ENCODE measurements at regions not wholly inside any gene's neighbourhood (a gene's known extent, or its start where the extent isn't known, plus 50 kb on each side); places are given as distances from the start of the nearest gene placed in this dataset.

DNA sequence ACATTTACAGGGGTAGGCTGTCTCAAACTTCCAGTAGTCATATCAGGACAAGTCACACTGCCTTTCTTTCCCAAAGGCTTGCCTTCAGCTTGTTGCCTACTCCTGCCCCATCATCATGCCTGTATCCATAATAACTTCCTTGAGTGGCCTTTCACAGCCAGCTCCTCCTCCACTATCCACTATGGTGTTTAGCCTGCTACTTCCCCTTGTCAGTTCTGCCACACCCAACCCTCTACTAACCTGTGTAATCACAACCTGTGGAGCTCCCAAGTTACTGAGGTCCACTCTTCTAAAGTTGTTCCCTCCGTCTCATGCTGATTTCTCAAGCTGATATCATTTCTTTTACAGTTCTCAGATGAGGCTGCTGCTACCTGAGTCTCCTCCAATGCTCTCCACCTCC lies 159.9 kb downstream of the BMP4 start:
- TF ChIP-seq EP300 (IDR thresholded peaks at IDR 0.05) = no peak
- no peaks in the 10 kb centered on the region for H3K4me1 ChIP-seq (ENCODE audit: insufficient read depth)
- no peaks in the 10 kb centered on the region for H3K36me3 ChIP-seq
- no peak overlapping the region for H3K4me3 ChIP-seq
- H3K27ac ChIP-seq = no peak overlapping the region
- WGBS, 3 donors = 91 to 100% (median 100%) methylated on average over 1 of the region's 1 CpG
- intact Hi-C loops (cut with DNase I) = no loop called here
- H3K27me3 ChIP-seq = no peaks in the 10 kb centered on the region
- H3K9me3 ChIP-seq = no peaks in the 10 kb centered on the region
- DNase-seq = no peak

DNA sequence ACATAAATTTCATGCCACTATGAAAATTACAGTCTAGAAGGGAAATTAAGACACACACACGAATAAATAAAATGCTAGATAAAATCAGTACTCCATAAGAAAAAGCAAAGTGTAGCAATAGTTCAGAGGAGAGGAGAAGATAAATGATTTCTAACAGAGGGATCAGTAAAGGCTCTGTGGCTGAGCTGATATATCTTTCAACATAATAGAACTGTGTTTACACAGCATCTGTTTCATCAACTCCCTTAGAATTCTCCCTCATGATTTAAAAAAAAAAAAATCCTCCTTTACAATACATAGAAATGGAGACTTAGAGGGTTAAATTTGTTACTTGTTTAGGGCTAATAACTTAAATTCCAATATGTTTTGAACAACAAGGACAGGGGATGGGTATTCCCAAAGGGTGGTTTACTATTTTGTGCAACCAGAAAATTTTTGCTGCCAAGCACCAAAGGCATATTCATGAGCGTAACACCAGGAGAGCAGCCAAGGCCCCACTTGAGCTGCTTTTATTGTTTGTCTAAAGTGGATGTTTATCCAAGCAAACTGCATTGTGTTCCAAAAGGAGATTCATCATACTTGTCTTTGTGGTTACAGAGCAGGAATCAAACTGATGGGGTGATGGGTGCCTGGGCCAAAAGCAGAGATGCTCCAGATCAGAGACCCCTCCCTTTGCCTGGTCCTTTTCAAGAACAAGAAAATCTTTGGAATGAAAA lies 162.7 kb downstream of the BMP4 start:
- DNase-seq = no peak
- Histone ChIP-seq H3K27ac (no peak overlapping the region), H3K36me3 (no peaks in the 10 kb centered on the region), H3K4me1 (ENCODE audit: insufficient read depth) (no peaks in the 10 kb centered on the region), H3K9me3 (no peaks in the 10 kb centered on the region), H3K27me3 (no peaks in the 10 kb centered on the region), H3K4me3 (no peak overlapping the region)
- 48 to 51% (median 50%) methylated on average over 2 of the region's 2 CpGs for WGBS, 3 donors
- intact Hi-C loops (cut with DNase I) = no loop called here
- TF ChIP-seq POLR2A (IDR thresholded peaks at IDR 0.05) (no peak), EP300 (IDR thresholded peaks at IDR 0.05) (no peak)
- TF ChIP-seq, protein P1, sequence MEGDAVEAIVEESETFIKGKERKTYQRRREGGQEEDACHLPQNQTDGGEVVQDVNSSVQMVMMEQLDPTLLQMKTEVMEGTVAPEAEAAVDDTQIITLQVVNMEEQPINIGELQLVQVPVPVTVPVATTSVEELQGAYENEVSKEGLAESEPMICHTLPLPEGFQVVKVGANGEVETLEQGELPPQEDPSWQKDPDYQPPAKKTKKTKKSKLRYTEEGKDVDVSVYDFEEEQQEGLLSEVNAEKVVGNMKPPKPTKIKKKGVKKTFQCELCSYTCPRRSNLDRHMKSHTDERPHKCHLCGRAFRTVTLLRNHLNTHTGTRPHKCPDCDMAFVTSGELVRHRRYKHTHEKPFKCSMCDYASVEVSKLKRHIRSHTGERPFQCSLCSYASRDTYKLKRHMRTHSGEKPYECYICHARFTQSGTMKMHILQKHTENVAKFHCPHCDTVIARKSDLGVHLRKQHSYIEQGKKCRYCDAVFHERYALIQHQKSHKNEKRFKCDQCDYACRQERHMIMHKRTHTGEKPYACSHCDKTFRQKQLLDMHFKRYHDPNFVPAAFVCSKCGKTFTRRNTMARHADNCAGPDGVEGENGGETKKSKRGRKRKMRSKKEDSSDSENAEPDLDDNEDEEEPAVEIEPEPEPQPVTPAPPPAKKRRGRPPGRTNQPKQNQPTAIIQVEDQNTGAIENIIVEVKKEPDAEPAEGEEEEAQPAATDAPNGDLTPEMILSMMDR (IDR thresholded peaks at IDR 0.05) = no peak

DNA sequence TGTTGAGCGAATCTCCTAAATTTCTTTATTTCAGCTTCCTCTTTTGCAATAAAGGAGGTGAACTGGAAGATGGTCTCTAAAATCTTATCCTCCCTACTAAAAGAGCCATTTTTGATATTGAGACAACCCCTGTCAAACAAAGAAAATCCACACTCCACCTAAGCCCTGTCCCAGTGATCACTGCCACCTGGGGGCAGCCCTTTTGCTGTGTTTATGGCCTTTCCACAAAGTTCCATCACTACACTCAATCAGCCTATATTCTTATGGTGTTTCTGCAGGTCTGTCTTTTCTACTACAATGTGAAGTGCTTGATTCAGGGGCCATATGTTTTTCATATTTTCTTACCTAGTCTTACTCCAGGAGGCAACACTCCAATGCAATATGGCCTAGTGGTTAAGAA lies 163.7 kb downstream of the BMP4 start:
- Histone ChIP-seq H3K4me3 (no peak overlapping the region), H3K9me3 (no peaks in the 10 kb centered on the region), H3K36me3 (no peaks in the 10 kb centered on the region), H3K27me3 (no peaks in the 10 kb centered on the region), H3K27ac (no peak overlapping the region), H3K4me1 (ENCODE audit: insufficient read depth) (no peaks in the 10 kb centered on the region)
- intact Hi-C loops (cut with DNase I) = no loop called here
- WGBS, 3 donors = 97 to 100% (median 100%) methylated on average over 1 of the region's 1 CpG
- no peak for DNase-seq
- no peak for TF ChIP-seq EP300 (IDR thresholded peaks at IDR 0.05)
- no peak for TF ChIP-seq POLR2A (IDR thresholded peaks at IDR 0.05)
- TF ChIP-seq, protein P1 (IDR thresholded peaks at IDR 0.05) = no peak

DNA sequence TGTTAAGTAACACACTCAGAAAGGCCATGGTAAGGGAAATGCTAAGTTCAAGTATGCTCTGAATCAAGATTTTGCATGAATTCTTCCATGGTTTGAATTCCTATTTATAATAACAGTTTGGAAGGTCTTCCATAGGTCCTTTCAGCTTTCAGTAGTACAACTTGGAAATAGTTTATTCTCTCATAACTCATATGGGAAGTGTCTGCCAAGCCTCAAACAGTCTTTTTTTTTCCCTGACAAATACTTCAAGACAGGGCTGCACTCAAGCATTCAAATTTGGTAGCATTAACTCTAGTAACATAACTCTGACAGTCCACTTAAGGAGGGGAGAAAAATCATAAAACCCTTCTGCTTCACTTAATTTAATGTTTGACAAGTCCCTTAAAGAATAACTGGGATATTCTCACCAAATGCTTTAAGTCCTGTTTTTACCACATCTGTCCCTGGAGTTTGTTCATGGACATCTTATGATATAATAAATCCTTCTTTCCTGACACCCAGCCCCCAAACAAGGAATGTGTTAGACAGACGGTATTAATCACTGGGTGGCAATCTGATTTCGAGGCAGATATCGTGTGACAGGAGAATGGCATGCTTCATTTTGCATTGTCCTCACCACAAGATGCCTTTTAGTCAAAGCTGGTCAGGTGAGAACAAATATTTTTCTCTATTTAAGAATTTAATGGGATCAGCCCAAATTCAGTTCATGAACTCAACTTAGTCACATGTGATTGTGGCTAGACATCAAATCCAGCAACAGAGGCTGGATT lies 165.7 kb downstream of the BMP4 start:
- Histone ChIP-seq H3K9me3 (no peaks in the 10 kb centered on the region), H3K4me3 (no peak overlapping the region), H3K27ac (no peak overlapping the region), H3K27me3 (no peaks in the 10 kb centered on the region), H3K36me3 (no peaks in the 10 kb centered on the region), H3K4me1 (ENCODE audit: insufficient read depth) (no peaks in the 10 kb centered on the region)
- no peak for DNase-seq
- WGBS, 3 donors = 83 to 88% (median 87%) methylated on average over 3 of the region's 3 CpGs
- TF ChIP-seq, protein P1 (IDR thresholded peaks at IDR 0.05) = no peak
- TF ChIP-seq EP300 (IDR thresholded peaks at IDR 0.05) (no peak), POLR2A (IDR thresholded peaks at IDR 0.05) (no peak)
- intact Hi-C loops (cut with DNase I) = no loop called here

DNA sequence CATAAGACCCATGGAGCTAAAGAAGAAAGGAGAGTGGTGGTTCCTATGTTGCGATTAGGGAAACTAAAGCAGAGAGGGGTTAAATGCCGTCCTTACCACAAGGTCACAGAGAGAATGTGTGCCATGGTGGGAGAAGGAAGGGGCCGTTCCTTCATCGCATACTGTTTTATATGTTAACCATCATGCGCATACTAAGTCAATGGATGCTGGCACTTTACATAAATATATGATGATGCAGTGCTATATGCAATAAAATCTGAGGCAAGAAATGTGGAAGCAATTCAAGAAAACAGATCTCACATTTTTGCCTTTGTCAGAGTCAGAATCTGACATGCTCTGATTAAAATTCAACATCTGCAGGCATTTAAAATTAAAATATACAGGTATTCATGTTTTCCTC lies 168.1 kb downstream of the BMP4 start:
- WGBS, 3 donors = 80 to 85% (median 82%) methylated on average over 5 of the region's 5 CpGs
- intact Hi-C loops (cut with DNase I) = no loop called here
- DNase-seq = no peak
- Histone ChIP-seq H3K4me3 (no peak overlapping the region), H3K36me3 (no peaks in the 10 kb centered on the region), H3K27ac (no peak overlapping the region), H3K9me3 (no peaks in the 10 kb centered on the region), H3K27me3 (no peaks in the 10 kb centered on the region), H3K4me1 (ENCODE audit: insufficient read depth) (no peaks in the 10 kb centered on the region)
- TF ChIP-seq POLR2A (IDR thresholded peaks at IDR 0.05) = no peak
- no peak for TF ChIP-seq EP300 (IDR thresholded peaks at IDR 0.05)
- TF ChIP-seq, protein P1 (IDR thresholded peaks at IDR 0.05) = no peak

All from ovary (tissue), 7 donors.